Activated CD8-positive, alpha-beta memory T cell treated with anti-CD3 and anti-CD28 coated beads for 36 hours (primary cell): ENCODE measurements at regions not wholly inside any gene's neighbourhood (a gene's known extent, or its start where the extent isn't known, plus 50 kb on each side); places are given as distances from the start of the nearest gene placed in this dataset.

ENCODE experiments used
- CTCF ChIA-PET: fragments of 350-600 bp; sonication (Branson Sonifier 250); formaldehyde crosslinking; loops from one replicate; lab custom pipeline; 2021; ENCODE audit warnings: antibody characterized with exemption; lab: Charles Lee
- POLR2A ChIA-PET: fragments of 350-600 bp; sonication (Branson Sonifier 250); formaldehyde crosslinking; loops from one replicate; lab custom pipeline; 2021; ENCODE audit warnings: antibody characterized with exemption; lab: Charles Lee

DNA sequence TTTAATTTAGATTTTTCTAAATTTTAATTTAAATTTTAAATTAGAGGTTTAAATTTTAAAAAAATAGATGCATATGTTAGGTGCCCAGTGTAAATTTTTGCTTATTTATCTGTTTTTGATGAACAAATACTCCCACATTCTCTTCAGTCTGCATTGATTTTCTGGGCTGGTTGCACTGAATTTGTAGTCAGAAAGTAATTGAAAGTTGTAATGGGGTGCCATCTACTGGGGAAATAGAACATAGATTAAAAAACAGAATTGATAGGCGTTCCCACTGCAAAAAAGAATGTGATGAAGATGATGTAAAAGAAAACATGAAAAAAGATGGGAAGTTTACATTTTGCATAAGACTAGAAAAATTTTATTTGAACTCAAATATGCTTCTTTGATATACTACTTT is 51.7 kb upstream of the CCDC85A start:
- POLR2A ChIA-PET, result no interaction called here
- CTCF ChIA-PET, result no interaction called here

DNA sequence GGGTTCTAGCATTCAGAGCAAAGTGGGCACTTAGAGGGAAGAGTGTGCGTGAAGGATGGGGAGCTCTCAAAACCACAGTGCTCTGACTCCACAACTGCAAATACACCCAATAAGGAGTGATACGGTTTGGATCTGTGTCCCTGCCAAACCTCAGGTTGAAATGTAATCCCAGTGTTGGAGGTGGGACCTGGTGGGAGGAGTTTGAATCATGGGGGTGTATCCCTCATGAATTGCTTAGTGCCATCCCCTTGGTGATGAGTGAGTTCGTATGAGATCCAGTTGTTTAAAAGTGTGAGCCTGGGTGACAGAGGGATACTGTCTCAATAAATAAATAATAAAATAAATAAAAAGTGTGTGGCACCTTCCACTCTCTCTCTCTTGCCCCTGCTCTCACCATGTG is 50.3 kb upstream of the CCDC85A start:
- CTCF ChIA-PET, result no interaction called here

DNA sequence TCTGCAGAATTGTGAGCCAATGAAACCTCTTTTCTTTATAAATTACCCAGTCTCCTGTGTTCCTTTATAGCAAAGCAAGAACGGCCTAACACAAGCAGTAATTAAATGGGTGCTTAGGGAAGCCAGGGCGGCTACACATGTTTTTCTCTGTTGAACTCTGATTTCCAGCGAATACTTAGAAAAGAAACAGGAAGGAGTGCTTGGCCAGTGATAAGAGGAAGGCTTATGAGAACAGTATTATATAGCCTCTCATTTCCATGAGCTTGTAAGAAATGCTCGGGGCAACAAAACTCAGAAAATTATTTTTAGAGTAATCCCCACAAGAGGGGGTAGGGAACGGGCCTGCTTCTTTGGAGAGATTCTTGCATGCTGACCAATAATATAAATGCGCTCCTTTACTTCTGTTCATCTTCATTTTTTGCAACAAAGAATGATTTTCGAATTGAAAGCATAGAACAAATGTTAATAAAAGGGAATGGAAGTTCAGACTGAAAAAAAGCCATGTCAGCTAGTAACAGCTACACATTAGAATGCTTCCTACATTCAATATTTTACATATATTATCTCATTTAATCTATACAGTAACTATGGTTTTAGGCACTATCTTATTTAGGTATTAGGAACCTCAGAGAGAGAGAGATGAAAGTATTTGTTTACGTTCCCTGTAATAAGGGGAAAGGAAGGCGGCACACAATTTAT is 49.7 kb upstream of the CCDC85A start:
- ChIA-PET CTCF (no interaction called here), POLR2A (no interaction called here)

More for the DNA sequence above, 50.3 kb upstream of the CCDC85A start:
- POLR2A ChIA-PET, result interaction anchor here (0.7 kb wide), 1 partner anchor 137 kb away, joined by 4 read pairs; no protein-coding TSS in a partner anchor
